Muscle layer of duodenum (tissue), 2 donors: ENCODE measurements at regions not wholly inside any gene's neighbourhood (a gene's known extent, or its start where the extent isn't known, plus 50 kb on each side); places are given as distances from the start of the nearest gene placed in this dataset.

Experiments used
- H3K27ac ChIP-seq: one replicate; pipeline ENCODE4 v1.7.0; 2013; ENCODE audit warnings: mild to moderate bottlenecking, low read length
- H3K27me3 ChIP-seq: one replicate; pipeline ENCODE4 v1.7.0; 2013; ENCODE audit warnings: low read depth, mild to moderate bottlenecking, control low read depth, low read length
- H3K36me3 ChIP-seq, 2 donors: one replicate each; pipeline ENCODE4 v1.7.0; 2013; ENCODE audit warnings: low read length in 2 of 2, control low read depth in 1 of 2, mild to moderate bottlenecking in 1 of 2; ENCODE audit not compliant: insufficient read depth in 2 of 2, control insufficient read depth in 1 of 2
- H3K4me1 ChIP-seq, 2 donors: one replicate each; pipeline ENCODE4 v1.7.0; 2013; ENCODE audit warnings: low read length in 2 of 2, mild to moderate bottlenecking in 2 of 2, control low read depth in 1 of 2, moderate library complexity in 1 of 2; ENCODE audit not compliant: insufficient read depth in 2 of 2, control insufficient read depth in 1 of 2
- H3K4me3 ChIP-seq, 2 donors: one replicate each; pipeline ENCODE4 v1.7.0; 2013; ENCODE audit warnings: low read length in 2 of 2, low read depth in 1 of 2, mild to moderate bottlenecking in 1 of 2
- H3K9me3 ChIP-seq, 2 donors: one replicate each; pipeline ENCODE4 v1.7.0; 2013; ENCODE audit warnings: low read length in 2 of 2, control low read depth in 1 of 2, mild to moderate bottlenecking in 1 of 2; ENCODE audit not compliant: control insufficient read depth in 1 of 2
- donor health status: healthy.

DNA sequence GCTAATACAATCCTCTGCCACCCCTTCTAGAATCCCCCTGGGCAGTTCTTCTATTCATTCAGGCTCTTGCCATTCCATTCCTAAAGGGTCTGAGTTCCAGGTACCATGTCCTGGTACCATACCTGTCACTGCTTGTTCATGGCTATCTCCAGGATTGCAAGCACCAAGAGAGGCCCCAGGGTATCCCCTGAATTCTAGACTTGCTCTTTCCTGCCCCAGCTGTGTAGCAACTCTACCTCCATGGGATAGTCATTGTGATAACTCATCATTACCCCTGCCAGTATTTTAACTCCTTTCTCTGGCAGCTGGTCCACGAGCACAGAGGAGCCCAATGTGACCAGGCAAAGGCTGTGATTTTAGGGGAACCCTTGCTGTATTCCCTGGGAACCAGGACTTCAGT is 143.7 kb upstream of the CDH5 start:
- Histone ChIP-seq H3K4me1 (peaks cover 0 to 3% of the 10 kb centered on the region in 2 donors), H3K9me3 (no peaks in the 10 kb centered on the region), H3K4me3 (no peak overlapping the region), H3K27ac (no peak overlapping the region), H3K27me3 (no peaks in the 10 kb centered on the region), H3K36me3 (no peaks in the 10 kb centered on the region)

DNA sequence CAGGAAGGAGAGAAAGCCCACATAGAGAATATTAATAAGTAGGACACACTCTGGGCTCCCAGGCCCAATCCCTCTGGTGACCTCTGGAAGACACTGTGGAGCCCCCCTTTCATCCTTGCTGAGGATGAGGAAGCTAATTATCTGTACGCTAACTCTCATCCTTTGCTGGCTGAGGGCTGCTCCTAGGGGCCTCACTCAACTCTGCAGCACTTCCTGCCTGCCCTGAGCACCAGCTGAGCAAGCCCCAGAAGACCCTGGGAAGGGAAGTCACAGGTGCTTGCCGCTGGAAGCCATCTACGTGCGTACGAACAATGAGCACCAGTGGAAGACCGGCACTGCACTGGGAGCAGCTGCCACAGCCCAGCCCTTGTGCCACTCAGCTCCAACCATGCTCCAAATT is 145.8 kb upstream of the CDH5 start:
- Histone ChIP-seq H3K4me3 (no peak overlapping the region), H3K4me1 (peaks cover 0 to 3% of the 10 kb centered on the region in 2 donors), H3K27ac (no peak overlapping the region), H3K9me3 (no peaks in the 10 kb centered on the region), H3K27me3 (no peaks in the 10 kb centered on the region), H3K36me3 (no peaks in the 10 kb centered on the region)

DNA sequence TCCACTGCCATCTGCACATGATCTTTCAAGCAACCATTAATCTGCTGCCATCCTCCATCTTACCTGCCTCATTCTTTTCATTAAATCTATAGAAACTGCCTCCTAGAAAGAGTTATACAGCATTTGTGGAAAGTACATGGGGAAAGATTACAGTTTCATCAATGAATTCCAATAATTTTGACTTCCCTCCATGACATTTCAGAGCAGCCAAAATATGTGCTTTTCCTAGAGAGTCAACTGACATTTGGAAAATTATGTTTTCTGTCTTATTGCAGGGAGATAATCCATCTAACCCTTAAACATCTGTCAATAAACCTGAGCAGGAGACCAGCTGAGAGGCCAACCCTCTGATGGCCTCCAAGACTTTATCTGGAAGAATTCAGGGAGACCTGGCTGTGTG is 147.0 kb upstream of the CDH5 start:
- no peaks in the 10 kb centered on the region for H3K27me3 ChIP-seq
- H3K36me3 ChIP-seq: no peaks in the 10 kb centered on the region
- H3K4me1 ChIP-seq: peaks cover 0 to 3% of the 10 kb centered on the region in 2 donors
- no peaks in the 10 kb centered on the region for H3K9me3 ChIP-seq
- no peak overlapping the region for H3K27ac ChIP-seq
- no peak overlapping the region for H3K4me3 ChIP-seq

DNA sequence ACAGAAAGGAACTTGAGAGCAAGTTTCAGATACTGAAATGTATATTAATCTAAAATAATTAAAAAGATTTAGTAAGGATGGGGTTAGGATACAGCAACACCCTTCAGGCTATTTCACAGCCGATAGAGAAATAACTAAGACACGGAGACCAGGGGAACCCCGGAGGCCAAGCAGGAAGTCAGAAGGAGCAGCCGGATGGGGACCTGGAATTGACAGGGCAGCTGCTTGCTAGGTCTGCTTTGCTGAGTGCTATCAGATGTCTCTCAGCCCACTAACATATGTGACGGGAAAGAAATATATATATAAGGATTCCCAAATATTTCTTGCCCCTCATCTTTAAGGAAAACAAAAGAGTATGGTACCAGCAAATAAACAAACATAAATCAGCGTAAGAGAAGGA is 154.1 kb upstream of the CDH5 start:
- Histone ChIP-seq H3K4me3 (no peak overlapping the region), H3K9me3 (no peaks in the 10 kb centered on the region), H3K36me3 (no peaks in the 10 kb centered on the region)

DNA sequence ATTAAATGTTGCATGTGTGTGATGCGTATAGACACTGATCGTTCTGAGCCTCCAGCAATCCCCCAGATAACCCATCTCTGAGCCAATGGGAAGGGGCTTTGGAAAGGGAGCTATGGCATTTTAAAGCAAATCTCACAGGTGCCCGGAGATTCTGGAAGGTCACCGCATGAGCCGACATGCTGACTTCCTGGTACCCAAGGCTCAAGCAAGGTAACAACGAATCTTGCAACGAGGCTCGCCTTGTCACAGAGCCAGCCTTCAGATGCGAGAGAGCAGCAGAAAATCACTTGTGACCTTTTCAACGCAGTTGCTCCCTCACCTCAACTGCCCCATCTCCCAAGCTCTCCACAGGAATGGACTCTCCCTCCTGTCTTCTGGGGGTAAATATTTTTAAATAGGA is 154.8 kb upstream of the CDH5 start:
- no peaks in the 10 kb centered on the region for H3K27me3 ChIP-seq
- H3K9me3 ChIP-seq: no peaks in the 10 kb centered on the region
- no peaks in the 10 kb centered on the region for H3K4me1 ChIP-seq
- no peaks in the 10 kb centered on the region for H3K36me3 ChIP-seq
- no peak overlapping the region for H3K27ac ChIP-seq
- H3K4me3 ChIP-seq: no peak overlapping the region

More for the DNA sequence above, 154.1 kb upstream of the CDH5 start:
- no peaks in the 10 kb centered on the region for H3K27me3 ChIP-seq
- H3K4me1 ChIP-seq: no peaks in the 10 kb centered on the region
- no peak overlapping the region for H3K27ac ChIP-seq

DNA sequence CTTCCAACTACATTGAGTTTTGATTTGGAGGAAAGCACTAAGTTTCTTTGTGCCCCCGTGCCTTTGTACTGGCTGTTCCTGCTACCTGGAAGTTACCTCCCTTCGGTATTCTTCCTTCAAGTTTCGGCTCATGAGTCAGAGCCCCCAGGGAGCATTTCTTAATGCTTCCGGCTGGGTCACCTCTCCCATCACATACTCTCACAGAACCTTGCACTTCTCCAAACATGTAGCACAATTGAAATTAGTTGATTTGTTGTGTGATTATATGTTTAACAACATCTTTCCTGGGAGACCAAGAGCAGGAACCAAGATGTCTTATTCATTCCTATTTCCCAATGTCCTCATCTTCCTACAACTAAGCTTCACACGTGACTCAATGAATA is 158.6 kb upstream of the CDH5 start:
- Histone ChIP-seq H3K27ac (no peak overlapping the region), H3K36me3 (no peaks in the 10 kb centered on the region)

DNA sequence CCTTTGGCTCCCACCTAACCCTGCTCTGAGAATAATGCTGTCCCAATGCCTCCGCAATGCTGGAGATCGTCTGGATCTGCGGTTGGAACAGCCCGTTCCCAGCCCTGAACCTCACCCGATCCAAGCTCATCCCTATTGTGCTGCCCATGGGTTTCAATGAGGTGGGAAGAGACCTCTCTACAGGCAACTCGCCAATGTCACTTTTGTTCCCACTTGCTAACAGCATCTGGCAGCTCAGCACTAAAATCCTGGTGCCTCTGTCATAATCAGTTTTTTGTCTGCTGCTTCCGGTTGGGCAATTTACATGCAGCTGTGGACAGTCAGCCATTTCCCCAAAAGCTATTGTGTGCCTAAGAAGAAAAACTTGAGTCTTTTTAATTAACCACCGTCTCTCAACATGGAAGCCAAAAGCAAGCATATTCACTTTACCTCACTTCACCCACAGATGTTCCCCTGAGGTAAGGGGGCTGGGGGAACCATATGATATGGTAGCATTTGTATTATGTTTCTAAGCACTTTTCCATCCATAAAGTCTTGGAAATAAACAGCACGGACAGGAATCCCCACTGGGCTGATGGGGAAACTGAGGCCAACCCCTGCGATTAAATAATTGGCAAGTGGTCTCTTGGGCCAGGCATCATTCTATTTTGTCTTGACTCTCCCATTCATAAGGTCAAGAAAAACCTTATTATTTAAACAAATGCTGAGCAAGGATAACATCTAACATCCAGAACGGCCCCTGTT is 159.2 kb upstream of the CDH5 start:
- Histone ChIP-seq H3K4me3 (no peak overlapping the region), H3K4me1 (no peaks in the 10 kb centered on the region), H3K27me3 (no peaks in the 10 kb centered on the region), H3K9me3 (no peaks in the 10 kb centered on the region), H3K27ac (no peak overlapping the region), H3K36me3 (no peaks in the 10 kb centered on the region)

More for the DNA sequence above, 158.6 kb upstream of the CDH5 start:
- Histone ChIP-seq H3K4me3 (no peak overlapping the region), H3K4me1 (no peaks in the 10 kb centered on the region), H3K9me3 (no peaks in the 10 kb centered on the region), H3K27me3 (no peaks in the 10 kb centered on the region)

DNA sequence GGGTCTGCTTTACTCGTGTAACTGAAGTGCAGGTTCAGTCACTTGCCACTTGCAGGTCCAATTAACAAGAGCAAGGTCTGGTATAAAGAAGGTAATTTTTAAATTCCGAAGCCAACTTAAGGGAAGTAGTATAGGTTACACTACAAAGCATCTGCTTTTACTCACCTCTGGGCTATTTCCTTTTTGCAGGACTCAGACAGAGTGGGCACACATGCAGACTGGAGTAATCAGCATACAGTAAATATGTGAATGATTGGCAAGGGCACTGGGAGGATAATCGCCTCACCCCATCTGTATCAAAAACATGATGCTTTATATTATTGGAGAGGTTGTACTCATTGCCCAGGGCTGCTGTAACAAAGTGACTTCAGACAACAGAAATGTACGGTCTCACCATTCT is 160.1 kb upstream of the CDH5 start:
- Histone ChIP-seq H3K9me3 (no peaks in the 10 kb centered on the region), H3K36me3 (no peaks in the 10 kb centered on the region), H3K4me3 (no peak overlapping the region), H3K27ac (no peak overlapping the region), H3K27me3 (no peaks in the 10 kb centered on the region), H3K4me1 (no peaks in the 10 kb centered on the region)

DNA sequence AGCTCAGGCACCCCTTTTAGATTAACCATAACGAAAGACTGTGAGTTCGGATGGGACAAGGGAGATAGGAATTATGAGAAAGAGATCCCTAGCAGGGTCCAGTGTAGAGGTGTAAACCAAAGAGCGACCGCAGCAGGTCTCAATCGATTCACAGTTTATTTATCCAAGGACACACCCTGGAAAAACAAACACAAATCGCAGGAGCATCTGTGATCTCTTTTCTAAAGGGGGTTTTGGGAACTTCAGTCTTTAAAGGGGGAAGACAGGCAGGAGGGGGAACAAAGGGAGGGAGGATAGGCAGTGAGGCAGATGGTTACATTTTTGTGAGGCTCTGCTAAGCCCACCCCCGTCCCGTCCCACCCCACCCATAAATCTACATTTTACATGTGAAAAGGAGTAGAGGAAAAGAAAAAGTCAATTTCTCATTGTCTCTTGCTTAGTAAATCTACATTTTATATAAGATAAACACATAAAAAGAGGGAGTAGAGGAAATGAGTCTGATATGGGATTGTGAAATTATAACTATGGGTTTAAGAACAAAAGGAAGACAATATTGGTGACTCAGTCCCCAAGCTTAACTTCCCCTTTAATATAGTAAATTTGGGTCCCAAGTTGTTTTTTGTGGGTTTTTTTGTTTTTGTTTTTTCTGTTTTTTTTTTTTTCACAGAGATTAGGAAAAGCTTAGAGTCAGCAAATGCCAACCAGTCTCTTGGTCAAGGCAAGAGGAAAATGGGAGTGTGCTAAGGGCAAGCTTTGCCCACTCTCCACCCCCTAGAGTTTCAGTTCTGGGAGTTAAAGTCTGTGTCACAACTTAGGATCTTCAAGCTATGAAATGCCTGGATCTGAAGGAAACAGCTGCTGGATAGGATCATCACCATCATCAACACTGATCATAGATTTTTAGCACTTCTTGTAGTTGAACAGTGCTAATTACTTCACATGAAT is 160.9 kb upstream of the CDH5 start:
- Histone ChIP-seq H3K36me3 (no peaks in the 10 kb centered on the region), H3K9me3 (no peaks in the 10 kb centered on the region), H3K4me1 (no peaks in the 10 kb centered on the region), H3K27me3 (no peaks in the 10 kb centered on the region), H3K27ac (no peak overlapping the region), H3K4me3 (no peak overlapping the region)

DNA sequence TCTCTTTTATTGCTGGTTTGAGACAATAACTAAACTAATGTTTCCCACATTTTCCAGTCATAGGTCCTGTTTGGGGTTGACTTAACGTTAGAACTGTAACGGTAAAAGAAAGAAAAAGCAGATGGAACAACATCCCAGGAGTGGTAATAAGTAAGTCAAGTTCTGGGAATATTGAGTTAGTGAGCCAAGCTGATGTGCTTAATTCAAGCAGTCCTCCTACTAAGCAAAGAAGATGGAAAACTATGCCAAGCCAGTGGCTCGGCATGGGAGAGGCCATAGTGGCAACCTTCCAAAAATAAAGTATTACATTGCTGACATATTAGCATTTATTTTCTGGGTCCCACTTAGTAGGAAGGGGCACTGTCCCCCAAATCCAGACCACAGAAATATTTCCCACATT is 161.7 kb upstream of the CDH5 start:
- no peaks in the 10 kb centered on the region for H3K36me3 ChIP-seq
- H3K27me3 ChIP-seq: no peaks in the 10 kb centered on the region
- no peak overlapping the region for H3K27ac ChIP-seq
- H3K9me3 ChIP-seq: no peaks in the 10 kb centered on the region
- no peaks in the 10 kb centered on the region for H3K4me1 ChIP-seq
- H3K4me3 ChIP-seq: no peak overlapping the region

DNA sequence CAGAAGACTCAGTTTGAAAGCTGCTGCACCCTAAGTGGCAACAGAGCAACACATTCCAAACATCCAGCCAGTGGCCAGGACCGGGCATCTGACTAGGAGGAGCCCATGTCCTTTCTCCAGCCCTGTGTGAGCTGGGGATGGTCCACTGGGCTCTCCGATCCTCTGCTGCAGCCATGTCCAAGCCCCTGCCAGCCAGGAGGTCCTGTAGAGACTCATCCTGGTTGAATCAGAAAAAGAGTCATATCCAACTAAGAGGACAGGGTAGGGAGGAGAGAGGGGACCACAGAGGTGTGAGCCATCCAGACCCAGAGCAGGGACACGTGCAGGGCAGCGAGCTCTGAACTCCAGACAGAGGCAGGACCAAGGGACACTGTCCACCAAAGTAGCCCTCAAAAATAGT is 163.0 kb upstream of the CDH5 start:
- Histone ChIP-seq H3K4me1 (no peaks in the 10 kb centered on the region), H3K27ac (no peak overlapping the region), H3K27me3 (no peaks in the 10 kb centered on the region), H3K4me3 (no peak overlapping the region), H3K9me3 (no peaks in the 10 kb centered on the region), H3K36me3 (no peaks in the 10 kb centered on the region)
